ENCODE measurements at regions not wholly inside any gene's neighbourhood (a gene's known extent, or its start where the extent isn't known, plus 50 kb on each side); places are given as distances from the start of the nearest gene placed in this dataset.

DNA sequence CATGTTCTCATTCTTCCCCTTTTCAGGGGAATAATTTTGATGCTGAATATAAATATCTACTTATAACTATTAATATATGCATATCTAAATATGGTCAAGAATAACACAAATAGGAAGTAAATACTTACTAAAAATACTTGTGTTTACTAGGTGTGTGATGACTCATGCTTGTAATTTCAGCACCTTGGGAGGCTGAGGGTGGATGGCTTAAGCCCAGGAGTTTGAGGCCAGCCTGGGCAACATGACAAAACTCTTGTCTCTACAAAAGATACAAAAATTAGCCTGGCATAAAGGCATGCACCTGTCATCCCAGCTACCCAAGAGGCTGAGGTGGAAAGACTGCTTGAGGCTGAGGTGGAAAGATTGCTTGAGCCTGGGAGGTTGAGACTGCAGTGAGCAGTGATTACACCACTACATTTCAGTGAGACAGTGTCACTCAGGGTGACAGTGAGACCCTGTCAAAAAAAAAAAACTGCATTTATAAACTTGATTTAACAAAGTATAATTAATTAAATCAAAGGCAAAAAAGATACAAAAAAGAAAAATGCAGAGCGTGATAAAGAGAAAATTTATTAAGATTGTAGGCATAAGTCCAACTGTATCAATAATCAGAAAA lies 703.1 kb upstream of the VRK2 start:
- no peak for TF ChIP-seq POLR2A (IDR thresholded peaks at IDR 0.05; ENCODE audit: low read length)
- TF ChIP-seq GATA1 (IDR thresholded peaks at IDR 0.05; ENCODE audit: low read depth, low read length), result no peak

Data from erythroblast (primary cell).